ENCODE measurements at regions not wholly inside any gene's neighbourhood (a gene's known extent, or its start where the extent isn't known, plus 50 kb on each side); places are given as distances from the start of the nearest gene placed in this dataset.

- Histone ChIP-seq H3K36me3 (ENCODE audit: low read depth) (no peaks in the 10 kb centered on the region), H3K27ac (no peak overlapping the region), H3K9me2 (ENCODE audit: insufficient read depth) (no peaks in the 10 kb centered on the region), H3K9me3 (ENCODE audit: insufficient read depth, low read depth) (0 out of 2 replicates have a peak, but pooled peaks cover 3% of the 10 kb centered on the region), H3K27me3 (ENCODE audit: insufficient read depth, low read depth) (no peaks in the 10 kb centered on the region), H3F3A (ENCODE audit: insufficient read depth, low read depth) (0 out of 2 replicates have a peak, but pooled peaks cover 8% of the 10 kb centered on the region), H3K4me3 (no peak overlapping the region), H3K79me2 (ENCODE audit: low read depth) (no peaks in the 10 kb centered on the region), H3K4me2 (no peak overlapping the region), H4K20me1 (ENCODE audit: insufficient read depth) (no peaks in the 10 kb centered on the region), H3K4me1 (replicated peaks; ENCODE audit: insufficient read depth) (peaks cover 18% of the 10 kb centered on the region), H2AFZ (no peak overlapping the region)
- ChIA-PET POLR2A (ENCODE audit: unreplicated experiment) (no interaction called here), CTCF (no interaction called here)
- intact Hi-C loops (cut with micrococcal nuclease; ENCODE audit: unreplicated experiment) = no loop called here
- TF ChIP-seq EZH2 (IDR thresholded peaks at IDR 0.05; ENCODE audit: low read depth) (no peak), CTCF (conservative IDR thresholded peaks at IDR 0.05) (no peak)
- no peak for DNase-seq
- BruUV-seq (replicated peaks) = no TSS peak
These were observed 122.5 kb upstream of the TSPAN5 start for GRCh38 chr4:98780926-98781325.

GRCh38 chr4:98779088-98779487 lies 120.7 kb upstream of the TSPAN5 start:
- no peak for DNase-seq
- no TSS peak for BruUV-seq (replicated peaks)
- POLR2A ChIA-PET (ENCODE audit: unreplicated experiment) = no interaction called here

GRCh38 chr4:98778206-98778605 lies 119.8 kb upstream of the TSPAN5 start:
- peak in 1 of 2 experiments; percentile 79 for DNase-seq
- Histone ChIP-seq H3K9me3 (ENCODE audit: insufficient read depth, low read depth) (0 out of 2 replicates have a peak, but pooled peaks cover 3% of the 10 kb centered on the region), H3K36me3 (ENCODE audit: low read depth) (no peaks in the 10 kb centered on the region), H3K4me3 (no peak overlapping the region), H3F3A (ENCODE audit: insufficient read depth, low read depth) (0 out of 2 replicates have a peak, but pooled peaks cover 8% of the 10 kb centered on the region), H3K79me2 (ENCODE audit: low read depth) (no peaks in the 10 kb centered on the region), H3K4me2 (no peak overlapping the region; the same call in 1 of the 2 replicates), H3K4me1 (replicated peaks; ENCODE audit: insufficient read depth) (peaks cover 18% of the 10 kb centered on the region), H2AFZ (no peak overlapping the region), H3K27me3 (ENCODE audit: insufficient read depth, low read depth) (no peaks in the 10 kb centered on the region), H3K9me2 (ENCODE audit: insufficient read depth) (no peaks in the 10 kb centered on the region), H3K27ac (peak overlapping the region; percentile 30; the same call in 1 of the 2 replicates), H4K20me1 (ENCODE audit: insufficient read depth) (no peaks in the 10 kb centered on the region)
- no TSS peak for BruUV-seq (replicated peaks)
- CTCF ChIA-PET = interaction anchor here (0.7 kb wide), 1 partner anchor 113 kb away, joined by 3 read pairs; no protein-coding TSS in a partner anchor
- intact Hi-C loops (cut with micrococcal nuclease; ENCODE audit: unreplicated experiment) = no loop called here
- no peak for TF ChIP-seq EZH2 (IDR thresholded peaks at IDR 0.05; ENCODE audit: low read depth)
- no peak for TF ChIP-seq CTCF (conservative IDR thresholded peaks at IDR 0.05)
- POLR2A ChIA-PET (ENCODE audit: unreplicated experiment) = no interaction called here

More at GRCh38 chr4:98779088-98779487, 120.7 kb upstream of the TSPAN5 start:
- no peaks in the 10 kb centered on the region for H3K36me3 ChIP-seq (ENCODE audit: low read depth)
- CTCF ChIA-PET = no interaction called here
- H2AFZ ChIP-seq = no peak overlapping the region
- no peaks in the 10 kb centered on the region for H3K79me2 ChIP-seq (ENCODE audit: low read depth)
- no peak overlapping the region for H3K4me2 ChIP-seq
- 0 out of 2 replicates have a peak, but pooled peaks cover 8% of the 10 kb centered on the region for H3F3A ChIP-seq (ENCODE audit: insufficient read depth, low read depth)
- H3K27me3 ChIP-seq (ENCODE audit: insufficient read depth, low read depth) = no peaks in the 10 kb centered on the region
- no peak overlapping the region for H3K4me3 ChIP-seq
- no peak overlapping the region for H3K27ac ChIP-seq
- peaks cover 18% of the 10 kb centered on the region for H3K4me1 ChIP-seq (replicated peaks; ENCODE audit: insufficient read depth)
- no peak for TF ChIP-seq CTCF (conservative IDR thresholded peaks at IDR 0.05)
- TF ChIP-seq EZH2 (IDR thresholded peaks at IDR 0.05; ENCODE audit: low read depth) = no peak
- intact Hi-C loops (cut with micrococcal nuclease; ENCODE audit: unreplicated experiment) = no loop called here
- H3K9me2 ChIP-seq (ENCODE audit: insufficient read depth) = no peaks in the 10 kb centered on the region
- 0 out of 2 replicates have a peak, but pooled peaks cover 3% of the 10 kb centered on the region for H3K9me3 ChIP-seq (ENCODE audit: insufficient read depth, low read depth)
- H4K20me1 ChIP-seq (ENCODE audit: insufficient read depth) = no peaks in the 10 kb centered on the region

Data from PC-9 (cell line).